IMR-90 (cell line): ENCODE measurements at regions not wholly inside any gene's neighbourhood (a gene's known extent, or its start where the extent isn't known, plus 50 kb on each side); places are given as distances from the start of the nearest gene placed in this dataset.

ENCODE experiments used
- ATAC-seq: fragments of 200-7000 bp; cut with Tn5 transposase; 2 replicates; pipeline ENCODE4 v1.9.1; 2020; ENCODE audit warnings: low read depth, mild to moderate bottlenecking, moderate library complexity
- BruUV-seq: library from RNA; stranded (reverse); fragments of 400-500 nt; replicated peaks from 2 replicates; lab custom pipeline; 2021; lab: Mats Ljungman, UMichigan
- CTCF ChIA-PET: fragments of 300-600 bp; formaldehyde crosslinking; extraction: SDS; loops from one replicate; lab custom pipeline; 2021; ENCODE audit warnings: antibody characterized with exemption; lab: Yijun Ruan, JAX
- POLR2A ChIA-PET: fragments of 300-600 bp; sonication (Branson Sonifier 250); formaldehyde crosslinking; loops from one replicate; lab custom pipeline; 2022; ENCODE audit warnings: antibody characterized with exemption; ENCODE audit not compliant: unreplicated experiment; lab: Charles Lee
- DNase-seq: peaks from one replicate; pipeline ENCODE4 v3.0.0; 2013
- H2AFZ ChIP-seq: replicated peaks from 2 replicates; pipeline ENCODE3; 2013; ENCODE audit warnings: low read length, mild to moderate bottlenecking; ENCODE audit not compliant: poor library complexity
- H2AK5ac ChIP-seq: 2 replicates; pipeline ENCODE4 v1.6.1; 2013; ENCODE audit warnings: low read depth, low read length, inconsistent platforms
- H2AK9ac ChIP-seq: replicated peaks from 2 replicates; pipeline ENCODE3; 2013; ENCODE audit warnings: mild to moderate bottlenecking, low read depth, low read length, moderate library complexity; ENCODE audit not compliant: poor library complexity
- H2BK120ac ChIP-seq: 2 replicates; pipeline ENCODE4 v1.6.1; 2013; ENCODE audit warnings: low read depth, low read length, inconsistent platforms
- H2BK15ac ChIP-seq: 3 replicates; pipeline ENCODE4 v1.6.1; 2013; ENCODE audit warnings: low read depth, low read length, inconsistent platforms
- H2BK20ac ChIP-seq: 2 replicates; pipeline ENCODE4 v1.6.1; 2013; ENCODE audit warnings: low read depth, mild to moderate bottlenecking, inconsistent platforms, low read length, moderate library complexity
- H2BK5ac ChIP-seq: 2 replicates; pipeline ENCODE4 v1.6.1; 2013; ENCODE audit warnings: mild to moderate bottlenecking, low read depth, low read length, inconsistent platforms; ENCODE audit not compliant: poor library complexity, severe bottlenecking
- H3K14ac ChIP-seq: replicated peaks from 2 replicates; pipeline ENCODE4 v1.6.1; 2013; ENCODE audit warnings: low read depth, low read length, inconsistent platforms
- H3K18ac ChIP-seq: 2 replicates; pipeline ENCODE4 v1.6.1; 2013; ENCODE audit warnings: low read depth, low read length, control low read depth
- H3K23ac ChIP-seq: 2 replicates; pipeline ENCODE4 v1.6.1; 2013; ENCODE audit warnings: low read depth, low read length, inconsistent platforms
- H3K27ac ChIP-seq: 2 replicates; pipeline ENCODE4 v1.5.1; 2013; ENCODE audit warnings: mild to moderate bottlenecking, control low read depth, low read length; ENCODE audit not compliant: insufficient read depth
- H3K27me3 ChIP-seq: 2 replicates; pipeline ENCODE4 v1.6.1; 2013; ENCODE audit warnings: low read length; ENCODE audit not compliant: control insufficient read depth, insufficient read depth
- H3K36me3 ChIP-seq: 2 replicates; pipeline ENCODE4 v1.6.1; 2013; ENCODE audit warnings: low read length, mixed read lengths; ENCODE audit not compliant: control insufficient read depth, insufficient read depth
- H3K4ac ChIP-seq: 2 replicates; pipeline ENCODE4 v1.6.1; 2013; ENCODE audit warnings: low read depth, low read length, inconsistent platforms
- H3K4me1 ChIP-seq: 2 replicates; pipeline ENCODE4 v1.6.1; 2013; ENCODE audit warnings: low read length, mixed read lengths; ENCODE audit not compliant: control insufficient read depth, insufficient read depth
- H3K4me2 ChIP-seq: 2 replicates; pipeline ENCODE4 v1.6.1; 2013; ENCODE audit warnings: low read depth, mild to moderate bottlenecking, control low read depth, low read length, moderate library complexity
- H3K4me3 ChIP-seq: 2 replicates; pipeline ENCODE4 v1.5.1; 2013; ENCODE audit warnings: low read depth, mild to moderate bottlenecking, control low read depth, low read length, moderate library complexity; ENCODE audit not compliant: insufficient read depth
- H3K56ac ChIP-seq: 2 replicates; pipeline ENCODE4 v1.6.1; 2013; ENCODE audit warnings: low read length, inconsistent platforms; ENCODE audit not compliant: insufficient read depth; ENCODE audit errors: extremely low read depth
- H3K79me1 ChIP-seq, 2 experiments: 2 replicates each; pipeline ENCODE4 v1.6.1; 2013; ENCODE audit warnings: low read length in 2 of 2, inconsistent platforms in 1 of 2, low read depth in 1 of 2
- H3K9ac ChIP-seq: 2 replicates; pipeline ENCODE4 v1.6.1; 2013; ENCODE audit warnings: low read depth, low read length, control low read depth
- H3K9me1 ChIP-seq: 2 replicates; pipeline ENCODE4 v1.6.1; 2013; ENCODE audit warnings: low read length, inconsistent platforms; ENCODE audit not compliant: insufficient read depth
- H3K9me3 ChIP-seq: 2 replicates; pipeline ENCODE4 v1.6.1; 2013; ENCODE audit warnings: low read length; ENCODE audit not compliant: control insufficient read depth, insufficient read depth
- H4K20me1 ChIP-seq: 2 replicates; pipeline ENCODE4 v1.6.1; 2013; ENCODE audit warnings: low read length, inconsistent platforms; ENCODE audit not compliant: insufficient read depth
- H4K5ac ChIP-seq: 2 replicates; pipeline ENCODE4 v1.6.1; 2013; ENCODE audit warnings: mild to moderate bottlenecking, low read depth, low read length, control low read depth
- H4K8ac ChIP-seq, 2 experiments: 2 replicates each; pipeline ENCODE4 v1.6.1; 2013; ENCODE audit warnings: low read depth in 2 of 2, low read length in 2 of 2, control low read depth in 1 of 2, inconsistent platforms in 1 of 2
- H4K91ac ChIP-seq: 2 replicates; pipeline ENCODE4 v1.6.1; 2013; ENCODE audit warnings: low read depth, low read length, inconsistent platforms; ENCODE audit not compliant: insufficient read depth
- BHLHE40 ChIP-seq: fragments of 150-350 bp; IDR thresholded peaks from 2 replicates; pipeline ENCODE4 v1.6.1; 2016; ENCODE audit warnings: mild to moderate bottlenecking, low read depth, low read length
- CEBPB ChIP-seq: IDR thresholded peaks from 2 replicates; pipeline ENCODE4 v1.6.1; 2012; ENCODE audit warnings: low read depth, low read length, improper control_type of control experiment
- CHD1 ChIP-seq: IDR thresholded peaks from 2 replicates; pipeline ENCODE4 v1.6.1; 2012; ENCODE audit warnings: low read depth, low read length, improper control_type of control experiment
- FOS ChIP-seq: fragments of 150-350 bp; IDR thresholded peaks from 2 replicates; pipeline ENCODE4 v1.6.1; 2016; ENCODE audit warnings: low read depth, low read length
- MAFK ChIP-seq: IDR thresholded peaks from 2 replicates; pipeline ENCODE4 v1.6.1; 2012; ENCODE audit warnings: low read depth, low read length, improper control_type of control experiment
- MAZ ChIP-seq: IDR thresholded peaks from 2 replicates; pipeline ENCODE4 v1.6.1; 2012; ENCODE audit warnings: low read depth, mild to moderate bottlenecking, low read length, improper control_type of control experiment, moderate library complexity, borderline replicate concordance
- RAD21 ChIP-seq: IDR thresholded peaks from 2 replicates; pipeline ENCODE4 v1.6.1; 2012; ENCODE audit warnings: low read length, improper control_type of control experiment
- RCOR1 ChIP-seq: IDR thresholded peaks from 2 replicates; pipeline ENCODE4 v1.6.1; 2012; ENCODE audit warnings: mild to moderate bottlenecking, low read length, improper control_type of control experiment; ENCODE audit not compliant: insufficient replicate concordance
- RFX5 ChIP-seq: IDR thresholded peaks from 2 replicates; pipeline ENCODE4 v1.8.0; 2012; ENCODE audit warnings: low read depth, mild to moderate bottlenecking, low read length, moderate library complexity
- SMC3 ChIP-seq: fragments of 150-350 bp; IDR thresholded peaks from 2 replicates; pipeline ENCODE4 v1.6.1; 2016; ENCODE audit warnings: low read depth, mild to moderate bottlenecking, antibody characterized with exemption, low read length, moderate library complexity
- WGBS, 2 experiments: methylation state at CpG; one replicate each; pipeline versions ENCODE4 v1.1.5 to v1.1.7; 2013; ENCODE audit warnings: missing lambda C conversion rate in 2 of 2; ENCODE audit not compliant: insufficient read length in 1 of 2; ENCODE audit errors: extremely low coverage in 2 of 2; 5-methylcytosine and 5-hydroxymethylcytosine counted together
- dilution Hi-C: fragments of 300-500 bp; cut with HindIII; formaldehyde crosslinking; loops from one replicate; pipeline ENCODE4 v1.14.3; 2018; ENCODE audit warnings: low sequenced_read_pairs; ENCODE audit not compliant: unreplicated experiment
- in situ Hi-C: fragments of 300-500 bp; cut with MboI; formaldehyde crosslinking; loops from 3 replicates; pipeline ENCODE4 v1.14.3; 2019; ENCODE audit warnings: low sequenced_read_pairs, inconsistent platforms, mixed read lengths
- intact Hi-C: fragments of 100-400 bp; cut with micrococcal nuclease; formaldehyde crosslinking; loops from 2 replicates; pipeline ENCODE4 v1.10.0; 2022
- TF ChIP-seq, protein P1 (sequence below): fragments of 150-350 bp; IDR thresholded peaks from 2 replicates; pipeline ENCODE4 v1.6.1; 2016; ENCODE audit warnings: low read depth, mild to moderate bottlenecking, low read length, moderate library complexity, borderline replicate concordance
- TF ChIP-seq, protein P2 (sequence below): fragments of 150-350 bp; IDR thresholded peaks from 2 replicates; pipeline ENCODE4 v1.6.1; 2017; ENCODE audit warnings: mild to moderate bottlenecking, antibody characterized with exemption, low read length, low read depth
- TF ChIP-seq, protein P3 (sequence below): conservative IDR thresholded peaks from 2 replicates; pipeline ENCODE4 v1.5.1; 2012; ENCODE audit warnings: mild to moderate bottlenecking, low read depth, low read length, improper control_type of control experiment

- H3K9me3 ChIP-seq = no peaks in the 10 kb centered on the region
- no peaks in the 10 kb centered on the region for H3K36me3 ChIP-seq
- no peak overlapping the region for H3K14ac ChIP-seq
- intact Hi-C loops = no loop called here
- H3K18ac ChIP-seq = no peak overlapping the region
- H2BK5ac ChIP-seq = no peak overlapping the region
- no peak overlapping the region for H3K4me3 ChIP-seq
- CTCF ChIA-PET = no interaction called here
- H3K9me1 ChIP-seq = no peaks in the 10 kb centered on the region
- peaks cover under 1% of the 10 kb centered on the region; the same call in 1 of the 2 replicates for H3K4me1 ChIP-seq
- H4K91ac ChIP-seq = no peak overlapping the region
- H3K23ac ChIP-seq = no peak overlapping the region
- no peak overlapping the region for H3K56ac ChIP-seq
- no peak overlapping the region for H3K4me2 ChIP-seq
- no peak overlapping the region for H2BK20ac ChIP-seq
- no peak overlapping the region for H3K9ac ChIP-seq
- no peak overlapping the region for H2AK5ac ChIP-seq
- TF ChIP-seq MAZ (no peak), SMC3 (no peak), MAFK (no peak), CHD1 (no peak), CEBPB (no peak), RAD21 (no peak), RCOR1 (no peak), BHLHE40 (no peak), FOS (no peak), RFX5 (no peak)
- TF ChIP-seq, protein P1, sequence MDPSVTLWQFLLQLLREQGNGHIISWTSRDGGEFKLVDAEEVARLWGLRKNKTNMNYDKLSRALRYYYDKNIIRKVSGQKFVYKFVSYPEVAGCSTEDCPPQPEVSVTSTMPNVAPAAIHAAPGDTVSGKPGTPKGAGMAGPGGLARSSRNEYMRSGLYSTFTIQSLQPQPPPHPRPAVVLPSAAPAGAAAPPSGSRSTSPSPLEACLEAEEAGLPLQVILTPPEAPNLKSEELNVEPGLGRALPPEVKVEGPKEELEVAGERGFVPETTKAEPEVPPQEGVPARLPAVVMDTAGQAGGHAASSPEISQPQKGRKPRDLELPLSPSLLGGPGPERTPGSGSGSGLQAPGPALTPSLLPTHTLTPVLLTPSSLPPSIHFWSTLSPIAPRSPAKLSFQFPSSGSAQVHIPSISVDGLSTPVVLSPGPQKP = no peak
- TF ChIP-seq, protein P2, sequence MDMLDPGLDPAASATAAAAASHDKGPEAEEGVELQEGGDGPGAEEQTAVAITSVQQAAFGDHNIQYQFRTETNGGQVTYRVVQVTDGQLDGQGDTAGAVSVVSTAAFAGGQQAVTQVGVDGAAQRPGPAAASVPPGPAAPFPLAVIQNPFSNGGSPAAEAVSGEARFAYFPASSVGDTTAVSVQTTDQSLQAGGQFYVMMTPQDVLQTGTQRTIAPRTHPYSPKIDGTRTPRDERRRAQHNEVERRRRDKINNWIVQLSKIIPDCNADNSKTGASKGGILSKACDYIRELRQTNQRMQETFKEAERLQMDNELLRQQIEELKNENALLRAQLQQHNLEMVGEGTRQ = no peak
- TF ChIP-seq, protein P3, sequence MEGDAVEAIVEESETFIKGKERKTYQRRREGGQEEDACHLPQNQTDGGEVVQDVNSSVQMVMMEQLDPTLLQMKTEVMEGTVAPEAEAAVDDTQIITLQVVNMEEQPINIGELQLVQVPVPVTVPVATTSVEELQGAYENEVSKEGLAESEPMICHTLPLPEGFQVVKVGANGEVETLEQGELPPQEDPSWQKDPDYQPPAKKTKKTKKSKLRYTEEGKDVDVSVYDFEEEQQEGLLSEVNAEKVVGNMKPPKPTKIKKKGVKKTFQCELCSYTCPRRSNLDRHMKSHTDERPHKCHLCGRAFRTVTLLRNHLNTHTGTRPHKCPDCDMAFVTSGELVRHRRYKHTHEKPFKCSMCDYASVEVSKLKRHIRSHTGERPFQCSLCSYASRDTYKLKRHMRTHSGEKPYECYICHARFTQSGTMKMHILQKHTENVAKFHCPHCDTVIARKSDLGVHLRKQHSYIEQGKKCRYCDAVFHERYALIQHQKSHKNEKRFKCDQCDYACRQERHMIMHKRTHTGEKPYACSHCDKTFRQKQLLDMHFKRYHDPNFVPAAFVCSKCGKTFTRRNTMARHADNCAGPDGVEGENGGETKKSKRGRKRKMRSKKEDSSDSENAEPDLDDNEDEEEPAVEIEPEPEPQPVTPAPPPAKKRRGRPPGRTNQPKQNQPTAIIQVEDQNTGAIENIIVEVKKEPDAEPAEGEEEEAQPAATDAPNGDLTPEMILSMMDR = no peak
- no peak overlapping the region for H3K27ac ChIP-seq
- 74% methylated on average over 2 of the region's 7 CpGs; no CpG with 5 or more reads in 1 of the 2 experiments for WGBS, 2 experiments
- POLR2A ChIA-PET = no interaction called here
- no peaks in the 10 kb centered on the region for H3K27me3 ChIP-seq
- no peaks in the 10 kb centered on the region for H4K20me1 ChIP-seq
- no TSS peak for BruUV-seq
- no peak overlapping the region for H4K8ac ChIP-seq
- in situ Hi-C loops = no loop called here
- ATAC-seq (no peak), DNase-seq (no peak)
- H2AK9ac ChIP-seq = no peak overlapping the region
- no peaks in the 10 kb centered on the region for H3K79me1 ChIP-seq
- no peak overlapping the region for H2AFZ ChIP-seq
- peak overlapping the region; percentile 23; the same call in 1 of the 2 replicates for H3K4ac ChIP-seq
- H4K5ac ChIP-seq = no peak overlapping the region
- dilution Hi-C loops = no loop called here
- no peak overlapping the region for H2BK120ac ChIP-seq
- no peak overlapping the region for H2BK15ac ChIP-seq
Measured at GRCh38 chr2:226679389-226680065, 120.1 kb downstream of the IRS1 start.
